ENCODE measurements at regions not wholly inside any gene's neighbourhood (a gene's known extent, or its start where the extent isn't known, plus 50 kb on each side); places are given as distances from the start of the nearest gene placed in this dataset.

DNA sequence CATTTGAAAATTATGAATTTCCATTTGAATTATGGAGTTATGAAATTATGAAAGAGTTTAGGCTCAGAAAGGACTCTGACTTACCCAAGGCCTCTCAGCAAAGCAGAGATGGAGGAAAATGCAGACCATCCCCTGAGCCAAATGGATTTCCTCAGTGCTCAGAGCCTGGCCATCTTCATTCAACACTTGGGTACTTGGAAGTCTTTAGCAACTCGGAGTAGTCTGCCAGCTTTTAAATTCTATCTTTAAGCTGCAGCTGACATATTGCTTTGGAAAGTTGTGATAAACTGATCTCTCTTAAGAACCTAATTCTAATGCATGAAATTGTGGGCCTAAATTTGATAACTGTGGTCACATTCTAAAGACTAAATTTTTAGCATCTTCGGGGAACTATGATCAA, 315.4 kb downstream of the SAMD5 start:
- no peak for DNase-seq

DNA sequence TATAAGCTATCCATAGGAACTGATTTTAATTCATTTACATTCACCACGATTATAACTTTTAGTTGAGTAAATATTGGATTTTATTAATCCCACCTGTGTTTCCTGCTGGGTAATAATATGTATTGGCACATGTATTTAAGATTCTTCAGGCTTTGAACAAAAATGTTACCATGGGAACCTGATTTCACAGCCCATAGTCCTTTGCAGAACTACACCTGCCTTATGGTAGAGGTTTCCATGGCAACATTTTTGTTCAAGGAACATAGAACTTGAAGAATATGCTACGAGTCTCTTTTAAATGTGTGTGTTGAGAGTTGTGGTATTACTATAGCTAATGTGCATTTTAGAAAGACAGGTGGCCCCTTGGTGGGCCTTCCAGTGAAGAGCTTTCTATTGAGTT, 317.4 kb downstream of the SAMD5 start:
- DNase-seq = no peak

DNA sequence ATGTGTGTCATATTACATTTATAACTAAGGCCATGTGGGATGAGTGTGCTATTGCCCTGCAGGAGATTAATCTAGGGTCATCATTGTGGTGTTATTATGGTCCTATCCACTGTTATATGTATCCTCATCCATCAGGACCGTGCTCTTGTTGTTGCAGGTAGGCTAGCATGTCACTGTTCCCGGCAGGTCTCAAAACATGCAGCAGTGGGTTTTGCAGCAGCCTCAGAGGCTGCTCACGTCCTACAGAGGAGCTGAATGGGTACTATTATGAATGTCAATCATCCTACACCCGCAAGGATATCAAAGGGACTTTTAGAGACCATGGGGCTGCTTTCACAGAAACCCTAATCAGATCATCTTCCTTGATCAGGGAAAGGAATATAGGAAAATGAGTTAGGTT, 318.2 kb downstream of the SAMD5 start:
- no peak for DNase-seq

DNA sequence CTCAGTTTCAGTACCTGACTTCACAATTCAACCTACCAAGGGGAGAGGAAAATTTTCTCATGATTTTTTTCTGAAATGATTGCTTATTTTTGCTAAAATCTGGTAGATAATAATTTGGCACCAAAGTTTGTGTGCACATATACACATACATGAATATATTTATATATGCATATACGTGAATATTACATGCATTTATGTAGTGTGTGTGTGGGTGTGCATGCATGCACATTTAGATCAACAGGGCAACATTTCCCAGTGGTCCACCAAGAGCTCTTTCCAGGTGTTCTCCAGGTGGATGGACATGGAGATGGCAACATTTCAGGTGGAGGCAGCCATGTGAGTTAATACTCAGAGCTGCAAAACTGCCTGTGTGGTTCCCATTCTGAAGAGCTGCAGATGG, 320.9 kb downstream of the SAMD5 start:
- no peak for DNase-seq

DNA sequence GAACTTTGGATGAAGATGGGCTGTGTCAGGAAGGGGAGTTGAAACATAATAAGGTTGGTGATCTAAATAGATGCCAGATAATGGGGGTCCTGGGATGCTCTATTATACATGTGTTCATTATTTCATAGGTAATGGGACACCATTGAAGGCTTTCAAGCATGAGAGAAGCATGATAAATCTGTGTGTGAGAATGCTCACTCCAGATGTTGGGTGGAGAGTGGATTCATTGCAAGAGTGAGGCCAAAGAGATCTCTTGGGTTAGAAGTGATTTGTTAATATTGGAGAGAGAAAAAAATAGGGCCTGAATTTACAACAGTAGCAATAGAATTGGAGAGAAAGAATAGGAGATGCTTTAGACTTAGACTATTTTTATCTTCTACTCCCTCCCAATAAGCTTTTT, 321.3 kb downstream of the SAMD5 start:
- no peak for DNase-seq

- DNase-seq = no peak
Measured at GRCh38 chr6:147831356-147831755, 322.9 kb downstream of the SAMD5 start.

GRCh38 chr6:147833607-147834006, 325.1 kb downstream of the SAMD5 start:
- no peak for DNase-seq

DNA sequence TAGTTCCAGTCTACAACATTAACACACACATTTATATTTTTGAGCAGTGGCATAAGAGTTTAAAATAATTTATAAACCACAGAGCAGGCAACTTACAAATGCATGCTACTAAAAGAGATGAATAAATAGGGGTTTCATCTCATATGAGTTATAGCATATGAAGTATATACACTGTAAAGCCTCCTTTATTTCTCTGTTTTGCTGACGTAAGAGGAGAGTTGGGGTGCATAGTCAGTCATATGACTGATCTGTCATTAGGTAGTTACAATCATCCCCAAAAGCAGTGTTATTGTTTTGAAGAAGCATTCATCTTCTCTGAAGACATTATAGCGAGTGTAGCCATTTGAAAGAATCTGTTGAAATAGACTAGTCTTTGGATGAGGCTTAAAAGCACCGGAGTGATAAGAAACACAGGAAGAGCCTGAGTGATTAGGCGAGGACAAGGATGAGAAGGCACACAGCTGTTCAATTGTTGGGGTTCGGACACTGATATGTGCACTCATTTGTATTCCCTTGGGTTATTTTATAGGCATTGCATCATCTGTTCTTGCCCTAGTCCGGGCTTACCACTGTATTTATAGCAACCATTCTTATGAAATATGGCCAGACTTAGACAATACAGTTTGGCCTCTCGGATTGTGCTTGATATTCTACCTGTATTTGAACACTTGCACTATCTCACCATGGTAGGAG, 325.7 kb downstream of the SAMD5 start:
- no peak for DNase-seq

DNA sequence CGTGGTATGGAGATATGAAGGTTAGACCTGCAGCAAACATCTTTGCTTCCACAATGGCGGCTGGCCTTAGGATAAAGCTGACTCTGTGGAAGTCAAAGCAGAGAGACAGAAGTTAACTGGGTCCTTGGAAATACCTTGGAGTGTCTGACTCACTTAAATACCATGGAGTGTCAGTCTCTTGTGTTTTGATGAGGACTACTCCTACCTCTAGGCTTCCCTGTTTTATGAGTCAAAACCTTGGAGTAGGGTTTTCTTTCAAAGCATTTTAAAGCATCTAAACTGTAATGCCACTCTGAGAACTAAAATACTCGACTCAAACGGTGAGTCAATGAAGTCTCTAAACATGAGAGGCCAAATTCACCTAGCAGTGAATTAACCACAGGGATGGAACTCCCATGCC, 329.1 kb downstream of the SAMD5 start:
- DNase-seq = no peak

DNA sequence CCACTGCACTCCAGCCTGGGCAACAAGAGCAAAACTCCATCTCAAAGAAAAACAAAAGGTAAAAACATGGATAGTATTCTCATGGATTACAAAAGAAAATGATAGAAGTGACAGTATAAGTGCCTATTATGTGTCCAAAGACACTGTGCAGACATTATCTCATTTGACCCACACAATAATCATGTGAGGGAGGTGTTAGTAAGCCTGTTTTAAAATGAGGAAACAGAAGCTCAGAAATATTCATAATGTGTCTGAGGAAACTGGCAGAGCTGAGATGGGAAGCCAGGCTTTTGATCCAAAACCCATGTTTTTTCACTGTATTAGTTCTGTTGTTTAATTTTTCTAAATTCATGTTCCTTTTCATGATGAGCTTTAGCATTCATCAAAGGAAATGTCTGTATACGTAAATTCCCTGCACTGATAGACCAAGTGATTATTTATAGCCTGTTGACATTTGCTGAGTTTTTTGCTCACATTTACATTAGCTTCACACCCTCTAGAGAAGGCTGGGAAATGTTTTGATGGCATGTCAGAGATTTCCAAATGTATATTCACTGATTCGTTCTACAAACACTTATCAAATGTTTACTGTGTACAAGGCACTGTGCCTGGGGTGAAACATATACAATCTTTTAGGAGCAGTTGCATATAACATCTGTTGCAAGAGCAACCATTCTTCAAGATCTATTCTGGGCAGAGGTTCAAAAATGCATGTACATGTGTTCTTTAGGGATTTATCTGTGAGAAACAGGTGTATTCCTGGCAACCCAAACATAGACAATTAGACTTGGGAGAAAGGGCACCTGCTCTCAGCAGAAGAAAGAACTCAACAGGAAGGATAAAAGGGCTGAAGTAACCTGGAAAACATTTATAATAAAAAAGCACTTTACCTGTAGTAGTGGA, 331.5 kb downstream of the SAMD5 start:
- no peak for DNase-seq

GRCh38 chr6:147841547-147842148, 333.2 kb downstream of the SAMD5 start:
- DNase-seq = no peak

DNA sequence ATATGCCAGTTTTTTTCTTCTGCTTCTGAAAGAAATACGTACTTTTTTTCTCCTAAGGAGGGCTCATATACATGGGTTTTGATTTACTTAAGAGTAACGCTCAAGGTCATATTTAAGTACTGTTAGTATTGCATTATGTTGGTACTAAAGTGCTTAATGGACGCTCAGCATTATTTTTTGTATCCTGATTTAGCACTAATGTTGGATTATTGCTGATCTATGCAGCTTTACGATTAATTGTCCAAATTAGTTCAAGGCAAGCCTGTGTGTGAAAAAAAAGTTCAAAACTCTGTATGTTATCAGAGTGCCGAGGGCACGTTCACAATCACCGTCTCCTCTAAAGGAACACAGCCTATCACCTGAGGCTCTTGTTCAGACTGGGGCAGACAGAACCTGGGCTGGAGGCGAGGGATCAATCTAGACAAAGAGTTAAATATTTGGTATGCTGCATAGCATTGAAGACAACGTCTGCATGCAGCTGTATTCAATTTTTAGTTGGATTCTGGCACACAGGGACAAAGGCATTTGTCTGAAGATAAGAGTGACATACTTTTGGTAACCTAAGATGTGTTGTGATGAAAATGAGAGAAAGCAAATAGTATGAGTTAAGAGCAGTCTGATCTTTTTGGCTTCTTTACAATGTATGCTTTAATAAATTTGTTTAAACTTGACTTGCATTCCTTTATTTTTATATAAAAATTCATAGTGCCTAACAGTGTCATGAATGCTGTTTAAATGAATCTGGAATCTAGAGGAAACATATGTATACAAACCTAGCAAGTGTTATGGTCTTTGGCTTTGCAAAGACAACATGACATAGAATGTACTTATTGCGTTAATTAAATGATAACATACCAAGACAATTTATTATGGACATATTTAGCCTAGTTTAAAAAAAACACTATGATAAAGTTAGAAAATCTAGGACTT, 341.2 kb downstream of the SAMD5 start:
- no peak for DNase-seq

- DNase-seq = no peak
Measured at GRCh38 chr6:147852772-147853171, 344.3 kb downstream of the SAMD5 start.

- DNase-seq = no peak
Measured at GRCh38 chr6:147853574-147853973, 345.1 kb downstream of the SAMD5 start.

GRCh38 chr6:147855803-147856482, 347.5 kb downstream of the SAMD5 start:
- DNase-seq = no peak

DNA sequence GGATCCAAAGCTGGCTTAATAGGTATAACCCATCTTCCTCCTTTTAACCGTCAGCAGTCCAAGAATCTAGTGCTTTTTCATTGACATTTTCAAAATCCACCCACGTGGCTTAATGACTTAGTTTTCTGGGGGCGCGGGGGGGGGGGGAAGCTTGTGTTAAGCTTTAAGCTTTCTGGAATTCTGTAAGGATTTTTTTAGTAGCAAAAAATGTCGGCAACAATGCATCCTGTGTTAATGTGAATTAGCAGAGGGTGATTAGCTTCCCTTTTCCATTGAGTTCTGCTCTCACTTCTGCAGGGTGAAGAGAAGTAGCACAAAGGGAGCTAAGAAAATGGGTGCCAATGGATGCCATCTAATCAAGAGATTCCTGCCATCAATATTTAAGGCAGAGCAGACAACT, 348.2 kb downstream of the SAMD5 start:
- no peak for DNase-seq

- no peak for DNase-seq
Measured at GRCh38 chr6:147858421-147858820, 349.9 kb downstream of the SAMD5 start.

DNA sequence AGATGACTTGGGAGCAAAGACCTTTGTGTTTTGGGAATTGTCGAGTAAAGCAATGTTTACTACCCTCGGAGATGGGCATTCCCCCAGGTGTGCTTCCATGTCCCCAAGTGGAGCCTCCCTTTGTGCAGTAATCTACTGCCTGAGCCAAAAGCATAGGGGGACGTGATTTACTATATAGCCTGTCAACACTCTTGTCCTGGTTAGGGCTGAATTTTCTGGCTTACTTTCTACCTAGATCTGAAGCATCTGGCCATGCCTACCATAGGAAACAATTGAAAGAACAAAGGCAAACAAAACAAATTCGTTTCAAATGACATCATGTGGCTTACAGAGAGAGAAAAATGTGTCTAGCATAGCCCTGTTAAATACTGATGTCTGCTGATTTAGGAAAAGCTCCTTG, 350.6 kb downstream of the SAMD5 start:
- no peak for DNase-seq

GRCh38 chr6:147861696-147862095, 353.2 kb downstream of the SAMD5 start:
- no peak for DNase-seq

- no peak for DNase-seq
Measured at GRCh38 chr6:147867433-147868226, 359.1 kb downstream of the SAMD5 start.

- no peak for DNase-seq
Measured at GRCh38 chr6:147868427-147869190, 360.1 kb downstream of the SAMD5 start.
